ENCODE measurements at regions not wholly inside any gene's neighbourhood (a gene's known extent, or its start where the extent isn't known, plus 50 kb on each side); places are given as distances from the start of the nearest gene placed in this dataset.

- DNase-seq (ENCODE audit: low spot score): no peak
Observed at GRCh38 chr16:54438469-54438868, 151.9 kb upstream of the IRX3 start.

- no peak for DNase-seq (ENCODE audit: low spot score)
Observed at GRCh38 chr16:54437921-54438320, 151.3 kb upstream of the IRX3 start.

- DNase-seq (ENCODE audit: low spot score): no peak
Observed at GRCh38 chr16:54437401-54437800, 150.8 kb upstream of the IRX3 start.

GRCh38 chr16:54436346-54436745 lies 149.8 kb upstream of the IRX3 start:
- no peak for DNase-seq (ENCODE audit: low spot score)

DNA sequence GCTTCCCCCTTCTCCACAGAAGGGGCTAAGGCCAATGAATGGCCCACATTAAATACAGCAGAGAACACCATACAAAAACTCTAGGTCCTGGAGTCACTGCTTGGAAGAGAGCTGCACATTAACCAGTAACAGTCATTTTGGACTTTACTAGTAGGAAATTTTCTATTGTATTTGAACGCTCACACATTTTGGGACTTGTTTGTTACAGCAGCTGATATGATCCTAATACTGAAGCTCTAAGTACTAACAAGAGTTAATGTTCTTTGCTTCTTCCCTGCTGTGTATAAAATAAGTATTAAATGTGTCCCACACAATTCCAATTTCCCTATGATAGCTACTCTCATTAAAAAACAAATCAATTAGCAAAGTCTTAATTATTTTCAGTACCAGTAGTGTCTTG lies 148.3 kb upstream of the IRX3 start:
- DNase-seq (ENCODE audit: low spot score): no peak

- DNase-seq (ENCODE audit: low spot score): no peak
Observed at GRCh38 chr16:54432897-54433229, 146.3 kb upstream of the IRX3 start.

- no peak for DNase-seq (ENCODE audit: low spot score)
Observed at GRCh38 chr16:54431997-54432896, 145.7 kb upstream of the IRX3 start.

GRCh38 chr16:54431041-54431996 lies 144.7 kb upstream of the IRX3 start:
- no peak for DNase-seq (ENCODE audit: low spot score)

DNA sequence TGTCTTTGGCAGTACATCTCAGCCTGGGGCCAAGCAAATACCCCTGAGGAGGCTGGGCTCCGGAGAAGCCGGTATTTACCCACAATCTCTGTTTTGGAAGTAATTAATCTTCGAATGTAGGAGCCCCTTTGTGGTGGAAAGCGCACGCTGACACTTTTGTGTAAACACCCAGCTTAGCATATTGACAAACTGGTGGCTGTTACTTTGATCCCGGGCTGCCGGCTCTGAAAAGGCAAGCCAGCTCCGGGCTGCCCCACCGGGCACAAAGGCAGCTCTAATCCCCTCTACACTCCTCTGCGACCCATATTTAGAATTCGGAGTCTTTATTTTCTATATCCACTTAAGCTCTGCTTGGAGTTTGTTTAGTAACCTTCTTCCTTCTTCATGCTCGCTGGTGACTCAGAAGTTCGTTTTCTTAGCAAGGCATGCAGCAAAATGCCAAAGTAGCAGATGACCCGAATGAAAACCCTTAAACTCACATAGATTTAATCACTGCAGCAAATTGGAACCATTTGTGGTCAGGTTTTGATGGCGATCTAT lies 144.0 kb upstream of the IRX3 start:
- no peak for DNase-seq (ENCODE audit: low spot score)

DNA sequence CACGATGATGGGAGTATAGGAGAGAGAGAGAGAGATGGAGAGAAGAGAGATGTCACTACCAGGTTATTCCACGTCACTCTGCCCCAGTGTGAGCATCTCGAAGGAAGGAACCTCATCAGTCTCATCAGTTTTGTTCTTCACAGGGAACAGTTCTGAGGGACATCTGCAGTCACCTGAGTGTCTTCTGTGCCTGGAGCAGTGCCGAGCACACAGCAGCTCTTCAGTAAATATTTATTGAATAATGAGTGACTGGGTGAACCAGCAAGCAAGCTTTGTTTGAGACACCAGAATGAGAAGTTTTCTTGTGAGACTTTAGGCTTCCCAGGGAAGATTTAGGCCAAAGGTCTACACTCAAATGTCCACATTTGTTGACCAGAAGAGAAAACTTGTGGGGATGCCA lies 142.4 kb upstream of the IRX3 start:
- no peak for DNase-seq (ENCODE audit: low spot score)

GRCh38 chr16:54426553-54426849 lies 139.9 kb upstream of the IRX3 start:
- no peak for DNase-seq (ENCODE audit: low spot score)

DNA sequence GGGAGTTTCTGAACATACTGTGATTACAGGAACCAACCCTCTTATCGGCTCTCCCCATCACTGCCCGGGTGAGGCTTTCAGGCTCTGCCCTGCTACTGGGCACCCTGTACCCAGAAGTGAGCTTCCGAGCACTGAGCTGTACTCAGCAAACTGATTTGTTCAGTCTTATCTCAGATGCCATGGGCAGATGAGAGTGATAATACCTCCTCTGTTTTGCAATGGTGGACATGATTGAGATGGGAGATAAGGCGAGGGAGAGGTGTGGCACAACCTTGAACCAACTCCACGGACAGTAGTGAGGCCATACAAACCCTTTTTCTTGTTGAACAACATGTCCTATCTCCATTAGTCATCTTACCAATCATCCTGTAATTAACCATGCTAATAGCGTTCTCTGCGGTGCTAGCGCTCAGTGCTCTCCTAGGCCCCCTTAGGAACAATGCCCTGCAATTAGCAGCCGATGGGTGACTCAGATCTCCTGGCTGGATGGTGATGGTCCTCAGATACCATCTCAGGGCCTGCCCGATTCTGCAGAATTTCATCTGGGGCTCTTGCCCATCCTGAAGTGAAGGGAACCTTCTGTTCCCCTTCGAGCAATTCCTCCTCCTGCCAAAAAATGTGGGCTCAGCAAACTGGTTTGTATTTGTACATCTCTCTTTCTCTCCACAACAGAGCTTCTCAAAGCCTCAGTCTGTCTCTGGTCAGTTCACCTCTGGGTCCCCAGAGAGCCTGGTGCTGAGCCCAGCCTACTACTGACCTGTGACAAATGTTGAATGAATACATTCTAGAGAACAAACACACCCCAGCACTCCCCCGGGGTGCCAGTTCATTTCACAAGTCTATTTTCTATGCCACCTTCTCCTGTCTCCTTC lies 139.3 kb upstream of the IRX3 start:
- DNase-seq (ENCODE audit: low spot score): no peak

DNA sequence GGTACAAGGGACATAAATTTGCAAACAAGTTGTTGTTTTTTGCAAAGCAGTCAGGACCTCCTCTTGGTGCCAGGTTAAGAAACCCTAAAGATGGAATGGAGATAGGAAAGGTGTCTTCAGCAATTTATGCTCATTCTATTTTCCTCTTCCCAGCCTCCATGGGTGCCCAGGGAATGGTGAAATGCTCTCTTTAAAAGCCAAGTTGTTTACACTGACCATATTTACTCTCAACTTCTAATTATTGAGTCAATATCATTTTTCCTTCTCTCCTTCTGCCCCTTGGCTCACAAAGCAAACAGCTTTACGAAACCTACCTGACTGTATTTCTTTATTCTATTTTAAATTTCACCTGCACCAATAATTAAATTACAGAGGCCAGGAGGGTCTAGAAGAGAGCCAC lies 138.5 kb upstream of the IRX3 start:
- no peak for DNase-seq (ENCODE audit: low spot score)

DNA sequence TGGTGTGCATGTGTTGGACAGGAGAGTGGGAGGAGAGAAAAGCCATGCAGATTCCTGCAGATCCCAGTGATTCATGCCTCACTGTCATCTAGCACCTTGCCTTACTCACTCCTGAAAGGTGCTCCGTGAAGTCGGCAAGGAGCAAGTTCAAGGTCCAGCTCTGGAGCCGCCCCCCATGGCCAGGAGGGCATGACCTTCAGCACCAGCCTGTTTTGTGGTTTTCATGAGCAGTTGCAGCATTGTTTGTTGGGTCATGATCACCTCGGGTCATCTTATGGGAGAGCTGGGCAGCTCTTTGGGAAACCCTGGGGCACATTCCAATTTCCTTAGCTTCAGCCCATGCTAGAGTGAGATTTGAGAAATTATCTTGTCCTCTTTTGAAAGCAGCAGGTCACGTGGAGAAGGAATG lies 137.5 kb upstream of the IRX3 start:
- DNase-seq (ENCODE audit: low spot score): no peak

DNA sequence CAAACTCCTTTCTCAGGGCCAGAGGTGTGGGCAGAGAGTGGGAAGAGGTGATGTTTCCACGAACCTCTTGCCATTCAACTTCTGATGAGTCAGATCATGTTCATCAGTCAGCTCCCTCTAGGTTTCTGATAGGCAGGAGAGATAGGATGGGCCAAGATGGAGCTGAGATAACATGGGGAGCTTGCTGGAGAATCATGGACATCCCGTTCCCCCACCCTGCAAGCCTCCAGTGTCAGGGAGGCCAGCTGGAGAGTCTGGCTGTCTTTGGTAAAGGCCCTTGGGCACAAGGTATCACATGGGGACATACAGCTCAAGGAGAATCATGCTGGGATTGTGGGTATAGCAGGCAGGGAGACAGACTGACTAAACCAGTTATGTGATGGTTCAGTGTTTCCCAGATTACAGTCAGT lies 136.0 kb upstream of the IRX3 start:
- no peak for DNase-seq (ENCODE audit: low spot score)

DNA sequence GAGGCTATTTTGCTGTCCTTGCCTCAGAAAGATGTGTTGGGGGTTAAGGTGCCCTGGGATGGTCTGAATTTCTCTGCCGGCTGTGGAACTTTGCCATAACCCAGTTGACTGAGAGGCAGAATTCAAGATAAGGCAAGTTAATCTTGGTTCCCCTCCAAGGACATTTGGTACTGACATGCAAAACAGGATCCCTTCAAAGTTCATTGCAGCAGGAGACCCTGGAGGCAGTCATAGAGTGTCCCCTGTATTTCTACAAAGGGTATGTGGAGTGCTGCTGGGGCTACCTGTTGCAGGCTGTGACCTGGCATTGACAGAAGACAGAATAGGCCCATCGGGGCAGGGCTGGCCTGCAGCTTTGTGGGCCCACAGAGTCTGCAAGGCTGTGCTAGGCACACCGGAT lies 135.6 kb upstream of the IRX3 start:
- DNase-seq (ENCODE audit: low spot score): no peak

GRCh38 chr16:54421220-54421619 lies 134.6 kb upstream of the IRX3 start:
- no peak for DNase-seq (ENCODE audit: low spot score)

DNA sequence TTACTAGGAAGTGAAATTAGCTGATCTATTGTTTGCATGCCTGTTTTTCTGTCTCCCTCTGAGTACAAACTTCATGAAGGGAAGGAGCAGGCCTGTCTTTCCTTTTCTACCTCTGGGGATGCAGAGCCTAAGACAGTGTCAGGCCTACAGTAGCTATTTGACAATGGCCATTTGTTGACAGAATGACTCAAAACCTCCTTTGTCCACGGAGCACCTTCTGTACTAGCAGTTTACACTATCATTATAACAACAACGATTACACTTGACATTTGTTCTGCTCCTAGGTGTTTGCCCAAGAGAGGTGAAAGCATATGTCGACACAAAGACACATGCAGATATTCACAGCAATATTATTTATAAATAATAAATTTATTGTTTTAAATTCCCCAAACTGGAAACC lies 132.3 kb upstream of the IRX3 start:
- DNase-seq (ENCODE audit: low spot score): no peak

- no peak for DNase-seq (ENCODE audit: low spot score)
Observed at GRCh38 chr16:54417384-54417783, 130.8 kb upstream of the IRX3 start.

GRCh38 chr16:54414671-54415070 lies 128.1 kb upstream of the IRX3 start:
- DNase-seq (ENCODE audit: low spot score): no peak

GRCh38 chr16:54412777-54413455 lies 126.3 kb upstream of the IRX3 start:
- DNase-seq (ENCODE audit: low spot score): no peak

- DNase-seq (ENCODE audit: low spot score): no peak
Observed at GRCh38 chr16:54412037-54412436, 125.5 kb upstream of the IRX3 start.

Data from HuH-7.5 (cell line).